Right lobe of liver (tissue), 4 donors: ENCODE measurements at regions not wholly inside any gene's neighbourhood (a gene's known extent, or its start where the extent isn't known, plus 50 kb on each side); places are given as distances from the start of the nearest gene placed in this dataset.

Experiments
- POLR2A ChIP-seq: fragments of 450-650 bp; IDR thresholded peaks from one replicate; pipeline ENCODE4 v1.6.1; 2017; ENCODE audit warnings: antibody characterized with exemption, mild to moderate bottlenecking
- TF ChIP-seq, protein P1 (sequence below), 4 donors: fragments of 200-600 bp in 3 of 4; fragments of 450-650 bp in 1 of 4; IDR thresholded peaks; one replicate each; pipeline versions ENCODE4 v1.5.1 to v1.8.0; 2016 to 2022; ENCODE audit warnings: antibody characterized with exemption in 4 of 4, mild to moderate bottlenecking in 2 of 4
- donor health status: DM: no; HTN: no; CAD: no.
- donor health status: DM: no; HTN: no; CAD: no.
- donor health status: DM: no; HTN: yes; CAD: no.

DNA sequence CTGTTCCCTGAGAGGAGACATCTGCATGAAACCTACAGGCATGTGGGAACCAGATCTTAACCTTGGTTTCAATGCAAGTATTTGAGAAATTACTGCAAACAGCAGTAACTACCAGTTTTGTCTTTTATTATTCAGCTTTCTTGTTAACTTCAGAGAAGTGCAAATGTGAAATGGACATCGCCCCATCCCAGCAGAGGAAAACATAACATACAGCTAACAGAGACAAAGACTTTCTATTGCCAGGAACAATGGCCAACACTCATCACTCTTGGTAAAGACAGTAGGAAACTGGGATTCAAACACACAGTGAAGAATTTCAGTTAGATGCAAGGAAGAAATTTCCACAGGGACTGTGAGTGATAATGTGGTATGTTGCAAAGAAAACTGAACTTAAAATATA, 115.1 kb downstream of the SLC30A10 start:
- TF ChIP-seq, protein P1, sequence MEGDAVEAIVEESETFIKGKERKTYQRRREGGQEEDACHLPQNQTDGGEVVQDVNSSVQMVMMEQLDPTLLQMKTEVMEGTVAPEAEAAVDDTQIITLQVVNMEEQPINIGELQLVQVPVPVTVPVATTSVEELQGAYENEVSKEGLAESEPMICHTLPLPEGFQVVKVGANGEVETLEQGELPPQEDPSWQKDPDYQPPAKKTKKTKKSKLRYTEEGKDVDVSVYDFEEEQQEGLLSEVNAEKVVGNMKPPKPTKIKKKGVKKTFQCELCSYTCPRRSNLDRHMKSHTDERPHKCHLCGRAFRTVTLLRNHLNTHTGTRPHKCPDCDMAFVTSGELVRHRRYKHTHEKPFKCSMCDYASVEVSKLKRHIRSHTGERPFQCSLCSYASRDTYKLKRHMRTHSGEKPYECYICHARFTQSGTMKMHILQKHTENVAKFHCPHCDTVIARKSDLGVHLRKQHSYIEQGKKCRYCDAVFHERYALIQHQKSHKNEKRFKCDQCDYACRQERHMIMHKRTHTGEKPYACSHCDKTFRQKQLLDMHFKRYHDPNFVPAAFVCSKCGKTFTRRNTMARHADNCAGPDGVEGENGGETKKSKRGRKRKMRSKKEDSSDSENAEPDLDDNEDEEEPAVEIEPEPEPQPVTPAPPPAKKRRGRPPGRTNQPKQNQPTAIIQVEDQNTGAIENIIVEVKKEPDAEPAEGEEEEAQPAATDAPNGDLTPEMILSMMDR (IDR thresholded peaks at IDR 0.05): no peak
- TF ChIP-seq POLR2A: no peak
